ENCODE measurements at regions not wholly inside any gene's neighbourhood (a gene's known extent, or its start where the extent isn't known, plus 50 kb on each side); places are given as distances from the start of the nearest gene placed in this dataset.

DNA sequence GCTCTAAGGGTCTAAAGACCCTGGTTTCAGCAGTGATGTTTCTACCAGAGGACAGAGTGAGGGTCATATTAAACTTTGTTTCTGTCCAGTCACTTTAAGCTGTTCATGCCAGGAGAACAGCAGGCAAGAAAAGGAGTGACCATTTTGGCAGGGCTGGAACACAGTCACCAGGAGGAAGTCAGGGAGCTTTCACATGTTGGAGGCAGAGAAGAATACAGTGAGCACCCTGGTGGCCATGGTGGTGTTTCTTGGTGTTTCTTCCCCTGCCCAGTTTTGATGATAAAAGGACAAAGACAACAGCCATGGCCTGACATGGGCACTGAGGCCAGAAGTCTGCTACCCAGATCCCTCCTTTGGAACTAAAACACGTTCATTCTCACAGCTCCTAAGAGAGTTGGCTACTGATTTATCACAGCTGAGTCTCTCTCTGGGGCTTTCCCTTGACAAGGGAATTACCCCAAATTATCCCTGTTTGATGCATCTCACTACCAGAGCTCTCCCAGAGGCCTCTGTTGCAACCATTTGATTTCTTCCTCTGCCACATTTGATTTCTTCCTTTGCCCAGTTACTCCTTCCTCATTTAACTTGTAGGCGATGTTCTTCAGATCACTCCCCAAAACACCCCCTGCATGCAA is 106.4 kb upstream of the NWD2 start:
- TF ChIP-seq EP300 (IDR thresholded peaks at IDR 0.05) = no peak
- TF ChIP-seq, protein P1, sequence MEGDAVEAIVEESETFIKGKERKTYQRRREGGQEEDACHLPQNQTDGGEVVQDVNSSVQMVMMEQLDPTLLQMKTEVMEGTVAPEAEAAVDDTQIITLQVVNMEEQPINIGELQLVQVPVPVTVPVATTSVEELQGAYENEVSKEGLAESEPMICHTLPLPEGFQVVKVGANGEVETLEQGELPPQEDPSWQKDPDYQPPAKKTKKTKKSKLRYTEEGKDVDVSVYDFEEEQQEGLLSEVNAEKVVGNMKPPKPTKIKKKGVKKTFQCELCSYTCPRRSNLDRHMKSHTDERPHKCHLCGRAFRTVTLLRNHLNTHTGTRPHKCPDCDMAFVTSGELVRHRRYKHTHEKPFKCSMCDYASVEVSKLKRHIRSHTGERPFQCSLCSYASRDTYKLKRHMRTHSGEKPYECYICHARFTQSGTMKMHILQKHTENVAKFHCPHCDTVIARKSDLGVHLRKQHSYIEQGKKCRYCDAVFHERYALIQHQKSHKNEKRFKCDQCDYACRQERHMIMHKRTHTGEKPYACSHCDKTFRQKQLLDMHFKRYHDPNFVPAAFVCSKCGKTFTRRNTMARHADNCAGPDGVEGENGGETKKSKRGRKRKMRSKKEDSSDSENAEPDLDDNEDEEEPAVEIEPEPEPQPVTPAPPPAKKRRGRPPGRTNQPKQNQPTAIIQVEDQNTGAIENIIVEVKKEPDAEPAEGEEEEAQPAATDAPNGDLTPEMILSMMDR (IDR thresholded peaks at IDR 0.05) = no peak

Measured in sigmoid colon (tissue), 4 donors.